GM23248 (cell line): ENCODE measurements at regions not wholly inside any gene's neighbourhood (a gene's known extent, or its start where the extent isn't known, plus 50 kb on each side); places are given as distances from the start of the nearest gene placed in this dataset.

Source experiments
- DNase-seq: peaks from one replicate; pipeline ENCODE4 v3.0.0-alpha.2; 2015
- H2AFZ ChIP-seq: fragments of 200-600 bp; sonication (generic); 2 replicates; pipeline ENCODE4 v1.6.1; 2016; ENCODE audit warnings: antibody characterized with exemption
- H3F3A ChIP-seq: fragments of 200-600 bp; sonication (generic); 2 replicates; pipeline ENCODE4 v1.6.1; 2016; ENCODE audit warnings: mild to moderate bottlenecking, antibody characterized with exemption, mixed run types; ENCODE audit not compliant: insufficient read depth
- H3K27ac ChIP-seq: fragments of 200-600 bp; sonication (generic); 2 replicates; pipeline ENCODE4 v1.5.1; 2016; ENCODE audit warnings: mild to moderate bottlenecking
- H3K27me3 ChIP-seq: fragments of 200-600 bp; sonication (generic); replicated peaks from 2 replicates; pipeline ENCODE4 v1.6.1; 2016; ENCODE audit warnings: mild to moderate bottlenecking; ENCODE audit not compliant: insufficient read depth
- H3K36me3 ChIP-seq: fragments of 200-600 bp; sonication (generic); 2 replicates; pipeline ENCODE4 v1.6.1; 2016; ENCODE audit warnings: low read depth, mild to moderate bottlenecking
- H3K4me1 ChIP-seq: fragments of 200-600 bp; sonication (generic); 2 replicates; pipeline ENCODE4 v1.6.1; 2016; ENCODE audit warnings: mild to moderate bottlenecking; ENCODE audit not compliant: insufficient read depth
- H3K4me2 ChIP-seq: fragments of 200-600 bp; sonication (generic); one replicate; pipeline ENCODE4 v1.6.1; 2016; ENCODE audit warnings: mild to moderate bottlenecking; ENCODE audit not compliant: unreplicated experiment
- H3K4me3 ChIP-seq: fragments of 200-600 bp; sonication (generic); 2 replicates; pipeline ENCODE4 v1.5.1; 2016; ENCODE audit warnings: mild to moderate bottlenecking
- H3K79me2 ChIP-seq: fragments of 200-600 bp; sonication (generic); 2 replicates; pipeline ENCODE4 v1.6.1; 2016; ENCODE audit warnings: mild to moderate bottlenecking; ENCODE audit not compliant: insufficient read depth
- H3K9ac ChIP-seq: fragments of 200-600 bp; sonication (generic); 2 replicates; pipeline ENCODE4 v1.6.1; 2016; ENCODE audit warnings: mild to moderate bottlenecking
- H3K9me2 ChIP-seq: fragments of 200-600 bp; sonication (generic); 2 replicates; pipeline ENCODE4 v1.6.1; 2016; ENCODE audit warnings: mixed run types, mild to moderate bottlenecking, moderate library complexity; ENCODE audit not compliant: insufficient read depth
- H3K9me3 ChIP-seq: fragments of 200-600 bp; sonication (generic); one replicate; pipeline ENCODE4 v1.6.1; 2017; ENCODE audit warnings: low read depth
- H4K20me1 ChIP-seq: fragments of 200-600 bp; sonication (generic); 2 replicates; pipeline ENCODE4 v1.6.0; 2016; ENCODE audit not compliant: insufficient read depth
- EZH2 ChIP-seq: fragments of 200-600 bp; sonication (generic); IDR thresholded peaks from 2 replicates; pipeline ENCODE4 v1.6.1; 2018; ENCODE audit warnings: antibody characterized with exemption, mild to moderate bottlenecking; ENCODE audit not compliant: insufficient read depth, poor library complexity, severe bottlenecking
- EZH2phosphoT487 ChIP-seq: fragments of 200-600 bp; sonication (generic); IDR thresholded peaks from 2 replicates; pipeline ENCODE4 v1.6.1; 2018; ENCODE audit warnings: antibody characterized with exemption, moderate library complexity, mild to moderate bottlenecking, low read depth; ENCODE audit not compliant: insufficient read depth
- WGBS, 2 experiments: methylation state at CpG; one replicate each; pipeline ENCODE4 v1.1.6; 2015 to 2017; ENCODE audit warnings: low lambda C conversion rate in 2 of 2, low coverage in 1 of 2; ENCODE audit errors: missing lambda C conversion rate in 2 of 2; 5-methylcytosine and 5-hydroxymethylcytosine counted together
- in situ Hi-C: fragments of 300-500 bp; cut with MboI; formaldehyde crosslinking; loops from 2 replicates; pipeline ENCODE4 v1.15.0; 2020

GRCh38 chr11:34750692-34751405 is 130.0 kb downstream of the EHF start:
- Histone ChIP-seq H3K9ac (no peak overlapping the region), H3K79me2 (no peaks in the 10 kb centered on the region), H3K27me3 (peaks cover 39% of the 10 kb centered on the region), H3K4me3 (no peak overlapping the region), H3K4me2 (no peak overlapping the region), H3F3A (no peaks in the 10 kb centered on the region), H3K9me2 (no peaks in the 10 kb centered on the region), H3K4me1 (peaks cover 10% of the 10 kb centered on the region), H3K9me3 (no peaks in the 10 kb centered on the region), H3K27ac (no peak overlapping the region), H4K20me1 (no peaks in the 10 kb centered on the region), H2AFZ (no peak overlapping the region), H3K36me3 (no peaks in the 10 kb centered on the region)
- WGBS, 2 experiments: 9 to 13% methylated on average over 1 of the region's 1 CpG
- TF ChIP-seq EZH2 (no peak), EZH2phosphoT487 (no peak)
- in situ Hi-C loops: no loop called here
- DNase-seq: no peak

GRCh38 chr11:34749666-34750659 is 129.1 kb downstream of the EHF start:
- Histone ChIP-seq H3K4me2 (no peak overlapping the region), H3K9me3 (no peaks in the 10 kb centered on the region), H2AFZ (no peak overlapping the region), H3K4me1 (peaks cover 10% of the 10 kb centered on the region), H3K36me3 (no peaks in the 10 kb centered on the region), H3F3A (no peaks in the 10 kb centered on the region), H3K4me3 (no peak overlapping the region), H3K27ac (no peak overlapping the region), H3K79me2 (no peaks in the 10 kb centered on the region), H3K9me2 (no peaks in the 10 kb centered on the region), H3K27me3 (peaks cover 39% of the 10 kb centered on the region), H4K20me1 (no peaks in the 10 kb centered on the region), H3K9ac (no peak overlapping the region)
- DNase-seq: peak; percentile 72
- in situ Hi-C loops: no loop called here
- TF ChIP-seq EZH2 (no peak), EZH2phosphoT487 (no peak)
- WGBS, 2 experiments: 35 to 37% methylated on average over 8 of the region's 8 CpGs

- H3K79me2 ChIP-seq: no peaks in the 10 kb centered on the region
- H3K36me3 ChIP-seq: no peaks in the 10 kb centered on the region
- peaks cover 10% of the 10 kb centered on the region for H3K4me1 ChIP-seq
- no peaks in the 10 kb centered on the region for H4K20me1 ChIP-seq
- H3K9ac ChIP-seq: no peak overlapping the region
- no peaks in the 10 kb centered on the region for H3K9me3 ChIP-seq
- H3K4me3 ChIP-seq: no peak overlapping the region
- in situ Hi-C loops: no loop called here
- H2AFZ ChIP-seq: no peak overlapping the region
- no peaks in the 10 kb centered on the region for H3F3A ChIP-seq
- no peak overlapping the region for H3K4me2 ChIP-seq
- H3K27ac ChIP-seq: no peak overlapping the region
- no peaks in the 10 kb centered on the region for H3K9me2 ChIP-seq
- DNase-seq: no peak
- 6 to 8% methylated on average over 3 of the region's 3 CpGs for WGBS, 2 experiments
- peaks cover 26% of the 10 kb centered on the region for H3K27me3 ChIP-seq
- TF ChIP-seq EZH2phosphoT487 (no peak), EZH2 (no peak)
These were observed 127.1 kb downstream of the EHF start for GRCh38 chr11:34748036-34748435.

- no peaks in the 10 kb centered on the region for H3F3A ChIP-seq
- in situ Hi-C loops: no loop called here
- H3K4me2 ChIP-seq: no peak overlapping the region
- H4K20me1 ChIP-seq: no peaks in the 10 kb centered on the region
- TF ChIP-seq EZH2 (no peak), EZH2phosphoT487 (no peak)
- H3K4me3 ChIP-seq: no peak overlapping the region
- H3K79me2 ChIP-seq: no peaks in the 10 kb centered on the region
- peaks cover 10% of the 10 kb centered on the region for H3K4me1 ChIP-seq
- 33 to 45% methylated on average over 3 of the region's 3 CpGs for WGBS, 2 experiments
- no peak overlapping the region for H3K27ac ChIP-seq
- H3K27me3 ChIP-seq: peaks cover 26% of the 10 kb centered on the region
- H3K9me3 ChIP-seq: no peaks in the 10 kb centered on the region
- H3K9me2 ChIP-seq: no peaks in the 10 kb centered on the region
- no peak for DNase-seq
- no peak overlapping the region for H2AFZ ChIP-seq
- no peak overlapping the region for H3K9ac ChIP-seq
- no peaks in the 10 kb centered on the region for H3K36me3 ChIP-seq
These were observed 126.4 kb downstream of the EHF start for GRCh38 chr11:34747251-34747650.
